ENCODE measurements at regions not wholly inside any gene's neighbourhood (a gene's known extent, or its start where the extent isn't known, plus 50 kb on each side); places are given as distances from the start of the nearest gene placed in this dataset.

DNA sequence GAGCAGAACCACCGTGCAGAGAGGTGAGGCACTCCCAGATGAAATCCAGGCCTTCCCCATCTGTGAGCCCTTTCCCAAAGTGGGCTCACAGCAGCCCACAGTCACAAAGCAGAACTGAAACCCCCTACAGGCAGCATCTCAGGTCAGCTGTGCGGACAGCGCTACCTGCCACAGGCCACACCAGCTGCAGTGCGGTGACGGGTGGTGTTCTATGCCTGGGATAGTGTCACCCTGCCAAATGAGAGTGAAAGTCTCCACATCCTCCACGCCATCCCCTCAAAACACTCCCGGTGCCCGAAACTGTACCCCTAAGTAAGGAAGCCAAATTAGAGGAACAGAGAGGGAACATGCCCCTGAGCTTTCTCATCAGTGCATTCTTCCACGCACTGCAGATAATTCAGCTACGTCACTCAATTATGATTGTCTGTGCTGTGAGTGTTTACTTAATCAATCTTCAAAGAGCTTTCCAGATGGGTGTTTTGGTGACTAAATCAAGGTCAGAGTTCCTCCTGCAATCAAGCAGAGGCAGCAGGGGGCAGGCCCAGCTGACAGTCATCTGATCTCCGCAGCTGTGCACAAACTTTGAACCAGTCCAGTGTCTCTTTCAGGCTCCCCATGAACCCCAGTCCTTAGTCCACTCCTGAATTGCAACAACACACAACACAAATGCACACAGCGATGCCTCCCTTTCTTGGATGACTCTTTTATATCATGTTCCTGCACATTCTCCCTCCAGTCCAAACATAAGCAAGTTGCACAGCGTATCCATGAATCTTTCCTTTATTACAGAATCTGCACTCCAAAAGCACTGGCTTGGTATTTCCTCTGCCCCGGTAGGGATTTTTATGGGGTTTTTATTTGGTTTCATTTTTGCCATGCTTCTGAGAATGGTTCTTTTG, 150.0 kb downstream of the TOMM20 start:
- no peak for TF ChIP-seq EZH2 (IDR thresholded peaks at IDR 0.05; ENCODE audit: low read length)
- TF ChIP-seq, protein P1, sequence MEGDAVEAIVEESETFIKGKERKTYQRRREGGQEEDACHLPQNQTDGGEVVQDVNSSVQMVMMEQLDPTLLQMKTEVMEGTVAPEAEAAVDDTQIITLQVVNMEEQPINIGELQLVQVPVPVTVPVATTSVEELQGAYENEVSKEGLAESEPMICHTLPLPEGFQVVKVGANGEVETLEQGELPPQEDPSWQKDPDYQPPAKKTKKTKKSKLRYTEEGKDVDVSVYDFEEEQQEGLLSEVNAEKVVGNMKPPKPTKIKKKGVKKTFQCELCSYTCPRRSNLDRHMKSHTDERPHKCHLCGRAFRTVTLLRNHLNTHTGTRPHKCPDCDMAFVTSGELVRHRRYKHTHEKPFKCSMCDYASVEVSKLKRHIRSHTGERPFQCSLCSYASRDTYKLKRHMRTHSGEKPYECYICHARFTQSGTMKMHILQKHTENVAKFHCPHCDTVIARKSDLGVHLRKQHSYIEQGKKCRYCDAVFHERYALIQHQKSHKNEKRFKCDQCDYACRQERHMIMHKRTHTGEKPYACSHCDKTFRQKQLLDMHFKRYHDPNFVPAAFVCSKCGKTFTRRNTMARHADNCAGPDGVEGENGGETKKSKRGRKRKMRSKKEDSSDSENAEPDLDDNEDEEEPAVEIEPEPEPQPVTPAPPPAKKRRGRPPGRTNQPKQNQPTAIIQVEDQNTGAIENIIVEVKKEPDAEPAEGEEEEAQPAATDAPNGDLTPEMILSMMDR (optimal IDR thresholded peaks at IDR 0.05 in 1 of 3, IDR thresholded peaks at IDR 0.05 in 1 of 3, conservative IDR thresholded peaks at IDR 0.05 in 1 of 3; ENCODE audit: extremely low read depth in 1 of 3, insufficient read depth in 2 of 3, low read length in 3 of 3), result no peak
